IMR-90 (cell line): ENCODE measurements at regions not wholly inside any gene's neighbourhood (a gene's known extent, or its start where the extent isn't known, plus 50 kb on each side); places are given as distances from the start of the nearest gene placed in this dataset.

Experiments used
- ATAC-seq: fragments of 200-7000 bp; cut with Tn5 transposase; 2 replicates; pipeline ENCODE4 v1.9.1; 2020; ENCODE audit warnings: low read depth, mild to moderate bottlenecking, moderate library complexity
- BruUV-seq: library from RNA; stranded (reverse); fragments of 400-500 nt; replicated peaks from 2 replicates; lab custom pipeline; 2021; lab: Mats Ljungman, UMichigan
- CTCF ChIA-PET: fragments of 300-600 bp; formaldehyde crosslinking; extraction: SDS; loops from one replicate; lab custom pipeline; 2021; ENCODE audit warnings: antibody characterized with exemption; lab: Yijun Ruan, JAX
- POLR2A ChIA-PET: fragments of 300-600 bp; sonication (Branson Sonifier 250); formaldehyde crosslinking; loops from one replicate; lab custom pipeline; 2022; ENCODE audit warnings: antibody characterized with exemption; ENCODE audit not compliant: unreplicated experiment; lab: Charles Lee
- DNase-seq: peaks from one replicate; pipeline ENCODE4 v3.0.0; 2013
- H2AFZ ChIP-seq: replicated peaks from 2 replicates; pipeline ENCODE3; 2013; ENCODE audit warnings: low read length, mild to moderate bottlenecking; ENCODE audit not compliant: poor library complexity
- H2AK5ac ChIP-seq: 2 replicates; pipeline ENCODE4 v1.6.1; 2013; ENCODE audit warnings: low read depth, low read length, inconsistent platforms
- H2AK9ac ChIP-seq: replicated peaks from 2 replicates; pipeline ENCODE3; 2013; ENCODE audit warnings: mild to moderate bottlenecking, low read depth, low read length, moderate library complexity; ENCODE audit not compliant: poor library complexity
- H2BK120ac ChIP-seq: 2 replicates; pipeline ENCODE4 v1.6.1; 2013; ENCODE audit warnings: low read depth, low read length, inconsistent platforms
- H2BK15ac ChIP-seq: 3 replicates; pipeline ENCODE4 v1.6.1; 2013; ENCODE audit warnings: low read depth, low read length, inconsistent platforms
- H2BK20ac ChIP-seq: 2 replicates; pipeline ENCODE4 v1.6.1; 2013; ENCODE audit warnings: low read depth, mild to moderate bottlenecking, inconsistent platforms, low read length, moderate library complexity
- H2BK5ac ChIP-seq: 2 replicates; pipeline ENCODE4 v1.6.1; 2013; ENCODE audit warnings: mild to moderate bottlenecking, low read depth, low read length, inconsistent platforms; ENCODE audit not compliant: poor library complexity, severe bottlenecking
- H3K14ac ChIP-seq: replicated peaks from 2 replicates; pipeline ENCODE4 v1.6.1; 2013; ENCODE audit warnings: low read depth, low read length, inconsistent platforms
- H3K18ac ChIP-seq: 2 replicates; pipeline ENCODE4 v1.6.1; 2013; ENCODE audit warnings: low read depth, low read length, control low read depth
- H3K23ac ChIP-seq: 2 replicates; pipeline ENCODE4 v1.6.1; 2013; ENCODE audit warnings: low read depth, low read length, inconsistent platforms
- H3K27ac ChIP-seq: 2 replicates; pipeline ENCODE4 v1.5.1; 2013; ENCODE audit warnings: mild to moderate bottlenecking, control low read depth, low read length; ENCODE audit not compliant: insufficient read depth
- H3K27me3 ChIP-seq: 2 replicates; pipeline ENCODE4 v1.6.1; 2013; ENCODE audit warnings: low read length; ENCODE audit not compliant: control insufficient read depth, insufficient read depth
- H3K36me3 ChIP-seq: 2 replicates; pipeline ENCODE4 v1.6.1; 2013; ENCODE audit warnings: low read length, mixed read lengths; ENCODE audit not compliant: control insufficient read depth, insufficient read depth
- H3K4ac ChIP-seq: 2 replicates; pipeline ENCODE4 v1.6.1; 2013; ENCODE audit warnings: low read depth, low read length, inconsistent platforms
- H3K4me1 ChIP-seq: 2 replicates; pipeline ENCODE4 v1.6.1; 2013; ENCODE audit warnings: low read length, mixed read lengths; ENCODE audit not compliant: control insufficient read depth, insufficient read depth
- H3K4me2 ChIP-seq: 2 replicates; pipeline ENCODE4 v1.6.1; 2013; ENCODE audit warnings: low read depth, mild to moderate bottlenecking, control low read depth, low read length, moderate library complexity
- H3K4me3 ChIP-seq: 2 replicates; pipeline ENCODE4 v1.5.1; 2013; ENCODE audit warnings: low read depth, mild to moderate bottlenecking, control low read depth, low read length, moderate library complexity; ENCODE audit not compliant: insufficient read depth
- H3K56ac ChIP-seq: 2 replicates; pipeline ENCODE4 v1.6.1; 2013; ENCODE audit warnings: low read length, inconsistent platforms; ENCODE audit not compliant: insufficient read depth; ENCODE audit errors: extremely low read depth
- H3K79me1 ChIP-seq, 2 experiments: 2 replicates each; pipeline ENCODE4 v1.6.1; 2013; ENCODE audit warnings: low read length in 2 of 2, inconsistent platforms in 1 of 2, low read depth in 1 of 2
- H3K9ac ChIP-seq: 2 replicates; pipeline ENCODE4 v1.6.1; 2013; ENCODE audit warnings: low read depth, low read length, control low read depth
- H3K9me1 ChIP-seq: 2 replicates; pipeline ENCODE4 v1.6.1; 2013; ENCODE audit warnings: low read length, inconsistent platforms; ENCODE audit not compliant: insufficient read depth
- H3K9me3 ChIP-seq: 2 replicates; pipeline ENCODE4 v1.6.1; 2013; ENCODE audit warnings: low read length; ENCODE audit not compliant: control insufficient read depth, insufficient read depth
- H4K20me1 ChIP-seq: 2 replicates; pipeline ENCODE4 v1.6.1; 2013; ENCODE audit warnings: low read length, inconsistent platforms; ENCODE audit not compliant: insufficient read depth
- H4K5ac ChIP-seq: 2 replicates; pipeline ENCODE4 v1.6.1; 2013; ENCODE audit warnings: mild to moderate bottlenecking, low read depth, low read length, control low read depth
- H4K8ac ChIP-seq, 2 experiments: 2 replicates each; pipeline ENCODE4 v1.6.1; 2013; ENCODE audit warnings: low read depth in 2 of 2, low read length in 2 of 2, control low read depth in 1 of 2, inconsistent platforms in 1 of 2
- H4K91ac ChIP-seq: 2 replicates; pipeline ENCODE4 v1.6.1; 2013; ENCODE audit warnings: low read depth, low read length, inconsistent platforms; ENCODE audit not compliant: insufficient read depth
- ELK1 ChIP-seq: fragments of 150-350 bp; IDR thresholded peaks from 2 replicates; pipeline ENCODE4 v1.6.1; 2016; ENCODE audit warnings: low read depth, mild to moderate bottlenecking, low read length, moderate library complexity, borderline replicate concordance
- MAFK ChIP-seq: IDR thresholded peaks from 2 replicates; pipeline ENCODE4 v1.6.1; 2012; ENCODE audit warnings: low read depth, low read length, improper control_type of control experiment
- RCOR1 ChIP-seq: IDR thresholded peaks from 2 replicates; pipeline ENCODE4 v1.6.1; 2012; ENCODE audit warnings: mild to moderate bottlenecking, low read length, improper control_type of control experiment; ENCODE audit not compliant: insufficient replicate concordance
- WGBS, 2 experiments: methylation state at CpG; one replicate each; pipeline versions ENCODE4 v1.1.5 to v1.1.7; 2013; ENCODE audit warnings: missing lambda C conversion rate in 2 of 2; ENCODE audit not compliant: insufficient read length in 1 of 2; ENCODE audit errors: extremely low coverage in 2 of 2; 5-methylcytosine and 5-hydroxymethylcytosine counted together
- dilution Hi-C: fragments of 300-500 bp; cut with HindIII; formaldehyde crosslinking; loops from one replicate; pipeline ENCODE4 v1.14.3; 2018; ENCODE audit warnings: low sequenced_read_pairs; ENCODE audit not compliant: unreplicated experiment
- in situ Hi-C: fragments of 300-500 bp; cut with MboI; formaldehyde crosslinking; loops from 3 replicates; pipeline ENCODE4 v1.14.3; 2019; ENCODE audit warnings: low sequenced_read_pairs, inconsistent platforms, mixed read lengths
- intact Hi-C: fragments of 100-400 bp; cut with micrococcal nuclease; formaldehyde crosslinking; loops from 2 replicates; pipeline ENCODE4 v1.10.0; 2022

- H4K5ac ChIP-seq: no peak overlapping the region
- no peaks in the 10 kb centered on the region for H3K4me1 ChIP-seq
- H3K9me3 ChIP-seq: no peaks in the 10 kb centered on the region
- no peak for TF ChIP-seq RCOR1
- TF ChIP-seq ELK1: no peak
- TF ChIP-seq MAFK: no peak
- no peak overlapping the region for H2BK15ac ChIP-seq
- no peak overlapping the region for H3K4ac ChIP-seq
- no peaks in the 10 kb centered on the region for H3K36me3 ChIP-seq
- H3K27me3 ChIP-seq: peaks cover 3% of the 10 kb centered on the region; the same call in 1 of the 2 replicates
- H4K20me1 ChIP-seq: no peaks in the 10 kb centered on the region
- no peak overlapping the region for H2BK20ac ChIP-seq
- CTCF ChIA-PET: no interaction called here
- H2AK5ac ChIP-seq: no peak overlapping the region
- no peak overlapping the region for H4K8ac ChIP-seq
- no peak overlapping the region for H3K27ac ChIP-seq
- no peak overlapping the region for H4K91ac ChIP-seq
- no peak overlapping the region for H3K4me2 ChIP-seq
- no peak overlapping the region for H2AFZ ChIP-seq
- no peak overlapping the region for H3K9ac ChIP-seq
- DNase-seq: no peak
- no peak overlapping the region for H2BK5ac ChIP-seq
- no peak overlapping the region for H3K14ac ChIP-seq
- no peak overlapping the region for H2AK9ac ChIP-seq
- no peaks in the 10 kb centered on the region for H3K79me1 ChIP-seq
- H3K9me1 ChIP-seq: no peaks in the 10 kb centered on the region
- dilution Hi-C loops (no loop called here), intact Hi-C loops (no loop called here), in situ Hi-C loops (no loop called here)
- no peak for ATAC-seq
- no CpG with 5 or more reads among the region's 3 CpGs for WGBS, 2 experiments
- POLR2A ChIA-PET: no interaction called here
- no peak overlapping the region for H3K18ac ChIP-seq
- H2BK120ac ChIP-seq: no peak overlapping the region
- no TSS peak for BruUV-seq
- H3K4me3 ChIP-seq: no peak overlapping the region
- no peak overlapping the region for H3K56ac ChIP-seq
- H3K23ac ChIP-seq: no peak overlapping the region
These were observed 91.2 kb upstream of the DBX1 start for GRCh38 chr11:20251496-20251895.
